Amniotic stem cell (primary cell): ENCODE measurements at regions not wholly inside any gene's neighbourhood (a gene's known extent, or its start where the extent isn't known, plus 50 kb on each side); places are given as distances from the start of the nearest gene placed in this dataset.

Source experiments
- DNase-seq: peaks from one replicate; lab custom pipeline; 2025; lab: John Stamatoyannopoulos, UW

GRCh38 chr13:30126903-30127428 is 180.4 kb downstream of the KATNAL1 start:
- no peak for DNase-seq

GRCh38 chr13:30125422-30126073 is 181.8 kb downstream of the KATNAL1 start:
- DNase-seq, result peak; percentile 60

GRCh38 chr13:30124131-30124768 is 183.1 kb downstream of the KATNAL1 start:
- DNase-seq, result no peak

GRCh38 chr13:30123575-30123974 is 183.8 kb downstream of the KATNAL1 start:
- DNase-seq, result no peak

GRCh38 chr13:30121666-30122065 is 185.7 kb downstream of the KATNAL1 start:
- DNase-seq, result no peak

GRCh38 chr13:30121244-30121643 is 186.1 kb downstream of the KATNAL1 start:
- no peak for DNase-seq

GRCh38 chr13:30120133-30120822 is 187.1 kb downstream of the KATNAL1 start:
- no peak for DNase-seq

GRCh38 chr13:30119476-30119875 is 187.9 kb downstream of the KATNAL1 start:
- no peak for DNase-seq

- DNase-seq, result no peak
Measured at GRCh38 chr13:30116379-30116778, 191.0 kb downstream of the KATNAL1 start.

GRCh38 chr13:30115257-30115600 is 192.1 kb downstream of the KATNAL1 start:
- no peak for DNase-seq

GRCh38 chr13:30114571-30115256 is 192.6 kb downstream of the KATNAL1 start:
- peak; percentile 76 for DNase-seq

GRCh38 chr13:30113983-30114570 is 193.3 kb downstream of the KATNAL1 start:
- no peak for DNase-seq

- no peak for DNase-seq
Measured at GRCh38 chr13:30113551-30113950, 193.8 kb downstream of the KATNAL1 start.

GRCh38 chr13:30112602-30113435 is 194.5 kb downstream of the KATNAL1 start:
- DNase-seq, result peak; percentile 36

GRCh38 chr13:30111810-30112209 is 195.5 kb downstream of the KATNAL1 start:
- no peak for DNase-seq

- DNase-seq, result no peak
Measured at GRCh38 chr13:30110301-30111070, 196.9 kb downstream of the KATNAL1 start.

GRCh38 chr13:30109471-30110135 is 197.7 kb downstream of the KATNAL1 start:
- no peak for DNase-seq

- DNase-seq, result no peak
Measured at GRCh38 chr13:30108913-30109237, 198.5 kb downstream of the KATNAL1 start.

GRCh38 chr13:30108216-30108912 is 199.0 kb downstream of the KATNAL1 start:
- no peak for DNase-seq
